Activated CD4-positive, alpha-beta memory T cell treated with anti-CD3 and anti-CD28 coated beads, Interleukin-2, amount 10 ng/mL, durations not matched to agents 7 days and 5 days (primary cell): ENCODE measurements at regions not wholly inside any gene's neighbourhood (a gene's known extent, or its start where the extent isn't known, plus 50 kb on each side); places are given as distances from the start of the nearest gene placed in this dataset.

Experiments
- CTCF ChIA-PET: fragments of 350-600 bp; sonication (Branson Sonifier 250); formaldehyde crosslinking; loops from one replicate; lab custom pipeline; 2021; ENCODE audit warnings: antibody characterized with exemption, inconsistent platforms; lab: Charles Lee
- POLR2A ChIA-PET: fragments of 350-600 bp; sonication (Branson Sonifier 250); formaldehyde crosslinking; loops from one replicate; lab custom pipeline; 2021; ENCODE audit warnings: antibody characterized with exemption; lab: Charles Lee
- DNase-seq: peaks from one replicate; pipeline ENCODE4 v3.0.0-alpha.2; 2020
- H3K27ac Mint-ChIP-seq: one replicate; pipeline ENCODE4 v1.8.0; 2021; ENCODE audit warnings: mild to moderate bottlenecking, mixed read lengths
- H3K27me3 Mint-ChIP-seq: one replicate; pipeline ENCODE4 v1.8.0; 2021; ENCODE audit warnings: mixed read lengths
- H3K36me3 Mint-ChIP-seq: one replicate; pipeline ENCODE4 v1.8.0; 2021; ENCODE audit warnings: low read depth, mixed read lengths
- H3K4me1 Mint-ChIP-seq: one replicate; pipeline ENCODE4 v1.8.0; 2021; ENCODE audit warnings: mixed read lengths
- H3K4me3 Mint-ChIP-seq: one replicate; pipeline ENCODE4 v1.8.0; 2021; ENCODE audit warnings: mild to moderate bottlenecking, mixed read lengths
- H3K9me3 Mint-ChIP-seq: one replicate; pipeline ENCODE4 v1.8.0; 2021; ENCODE audit warnings: mixed read lengths

DNA sequence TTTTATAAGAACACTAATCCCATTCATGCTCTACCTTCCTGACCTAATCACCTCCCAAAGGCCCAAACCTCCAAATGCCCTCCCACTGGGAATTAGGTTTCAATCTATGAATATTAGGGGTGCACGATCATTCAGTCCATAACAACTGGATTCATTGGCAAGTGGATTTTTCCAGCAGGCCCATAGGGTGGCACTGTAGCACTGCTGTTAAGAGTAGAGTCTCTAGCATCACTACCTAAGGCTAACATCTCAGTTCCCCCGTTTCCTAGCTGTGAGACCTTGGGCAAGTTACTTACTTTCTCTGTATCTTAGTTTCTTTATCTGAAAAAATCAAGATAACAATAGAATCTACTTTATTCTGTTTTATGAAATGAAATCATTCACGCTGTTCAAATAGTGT lies 315.8 kb downstream of the STIM2 start:
- Mint-ChIP-seq H3K27me3 (peaks cover 1% of the 10 kb centered on the region), H3K4me3 (no peak overlapping the region), H3K9me3 (peaks cover 3% of the 10 kb centered on the region), H3K27ac (no peak overlapping the region), H3K36me3 (no peaks in the 10 kb centered on the region), H3K4me1 (peaks cover 1% of the 10 kb centered on the region)
- ChIA-PET POLR2A (no interaction called here), CTCF (no interaction called here)
- no peak for DNase-seq

DNA sequence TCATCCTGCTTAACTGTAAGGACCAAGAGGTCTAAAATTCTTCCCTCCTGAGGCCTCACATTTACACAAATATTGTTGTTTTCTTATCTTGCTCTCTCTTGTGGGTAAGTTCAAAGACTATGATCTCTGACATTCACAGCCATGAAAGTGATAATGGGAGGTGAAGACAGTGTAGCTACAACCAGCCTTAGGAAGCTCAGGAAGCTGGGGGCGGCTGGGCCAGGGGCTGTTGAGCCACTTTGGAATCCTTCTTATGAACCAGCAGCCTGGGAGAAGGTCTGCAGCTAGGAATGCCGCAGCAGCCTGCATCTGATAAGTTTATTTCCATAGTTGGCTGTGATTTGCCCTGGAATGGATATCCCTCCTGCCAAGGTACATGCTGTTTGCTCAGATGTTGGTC lies 316.2 kb downstream of the STIM2 start:
- Mint-ChIP-seq H3K36me3 (no peaks in the 10 kb centered on the region), H3K27me3 (peaks cover 1% of the 10 kb centered on the region), H3K27ac (no peak overlapping the region), H3K9me3 (peaks cover 3% of the 10 kb centered on the region), H3K4me3 (no peak overlapping the region), H3K4me1 (peaks cover 1% of the 10 kb centered on the region)
- ChIA-PET POLR2A (no interaction called here), CTCF (no interaction called here)
- DNase-seq, result no peak

DNA sequence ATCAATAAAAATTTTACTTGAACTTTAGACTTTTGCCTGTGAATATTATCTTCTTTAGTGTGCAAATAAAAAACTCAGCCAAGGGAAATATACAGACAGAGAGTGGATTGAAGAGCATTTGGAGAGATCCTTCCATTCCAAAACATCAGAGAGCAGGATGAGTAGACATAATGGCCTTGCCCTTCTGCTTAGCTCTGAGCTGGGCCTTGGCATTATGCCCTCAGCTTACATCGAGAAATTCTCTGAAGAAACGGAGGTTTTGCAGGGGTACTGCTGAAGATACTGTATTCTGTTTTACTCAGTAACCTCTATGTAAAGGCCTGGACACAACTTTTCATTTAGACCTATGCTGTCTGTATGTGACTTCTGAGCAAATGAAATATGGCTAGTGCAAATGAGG lies 317.4 kb downstream of the STIM2 start:
- POLR2A ChIA-PET, result no interaction called here
- peaks cover 1% of the 10 kb centered on the region for H3K27me3 Mint-ChIP-seq
- DNase-seq, result no peak
- no peaks in the 10 kb centered on the region for H3K36me3 Mint-ChIP-seq
- H3K4me1 Mint-ChIP-seq, result peaks cover 1% of the 10 kb centered on the region
- no peak overlapping the region for H3K4me3 Mint-ChIP-seq
- H3K9me3 Mint-ChIP-seq, result peaks cover 3% of the 10 kb centered on the region
- H3K27ac Mint-ChIP-seq, result no peak overlapping the region
- CTCF ChIA-PET, result no interaction called here

DNA sequence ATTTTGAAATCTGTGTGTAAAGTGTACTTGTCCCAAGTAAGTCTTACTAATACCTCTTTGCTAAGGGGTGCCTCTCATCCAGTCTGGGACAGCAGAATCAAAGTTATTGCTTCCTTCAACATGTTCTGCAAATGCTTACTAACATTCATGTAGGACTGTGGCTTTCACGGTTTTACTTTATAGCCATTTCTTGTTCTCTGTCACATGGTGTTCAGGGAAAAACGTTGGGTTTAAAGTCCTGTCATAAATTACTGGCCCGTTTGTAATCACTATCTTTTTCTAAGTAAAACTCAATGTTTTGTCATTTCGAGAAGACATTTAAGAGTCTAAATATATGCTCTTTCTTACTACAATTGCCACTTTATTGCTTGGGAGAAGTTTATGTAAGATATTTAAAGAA lies 321.1 kb downstream of the STIM2 start:
- Mint-ChIP-seq H3K4me3 (no peak overlapping the region), H3K4me1 (peaks cover 1% of the 10 kb centered on the region), H3K27me3 (peaks cover 1% of the 10 kb centered on the region), H3K9me3 (no peaks in the 10 kb centered on the region), H3K36me3 (no peaks in the 10 kb centered on the region), H3K27ac (no peak overlapping the region)
- DNase-seq, result no peak
- CTCF ChIA-PET, result no interaction called here
- POLR2A ChIA-PET, result no interaction called here

DNA sequence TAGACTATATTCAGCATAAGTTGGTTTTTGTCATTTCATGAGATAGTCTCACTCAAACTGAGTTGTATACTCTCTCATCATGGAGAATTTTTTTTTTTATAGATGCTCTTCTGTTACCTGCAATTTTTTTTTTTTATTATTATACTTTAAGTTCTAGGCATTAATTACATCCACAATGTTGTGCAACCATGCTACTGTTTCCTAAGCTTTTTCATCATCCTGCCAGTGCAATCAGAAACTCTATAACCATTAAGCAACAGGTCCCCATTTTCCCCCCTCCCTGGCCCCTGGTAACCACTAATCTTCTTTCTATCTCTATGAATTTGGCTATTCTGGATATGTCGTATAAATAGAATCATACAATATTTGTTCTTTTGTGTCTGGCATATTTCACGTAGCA lies 321.6 kb downstream of the STIM2 start:
- Mint-ChIP-seq H3K27ac (no peak overlapping the region), H3K36me3 (no peaks in the 10 kb centered on the region), H3K9me3 (no peaks in the 10 kb centered on the region), H3K27me3 (peaks cover 1% of the 10 kb centered on the region), H3K4me1 (peaks cover 1% of the 10 kb centered on the region), H3K4me3 (no peak overlapping the region)
- ChIA-PET POLR2A (no interaction called here), CTCF (no interaction called here)
- DNase-seq, result no peak

DNA sequence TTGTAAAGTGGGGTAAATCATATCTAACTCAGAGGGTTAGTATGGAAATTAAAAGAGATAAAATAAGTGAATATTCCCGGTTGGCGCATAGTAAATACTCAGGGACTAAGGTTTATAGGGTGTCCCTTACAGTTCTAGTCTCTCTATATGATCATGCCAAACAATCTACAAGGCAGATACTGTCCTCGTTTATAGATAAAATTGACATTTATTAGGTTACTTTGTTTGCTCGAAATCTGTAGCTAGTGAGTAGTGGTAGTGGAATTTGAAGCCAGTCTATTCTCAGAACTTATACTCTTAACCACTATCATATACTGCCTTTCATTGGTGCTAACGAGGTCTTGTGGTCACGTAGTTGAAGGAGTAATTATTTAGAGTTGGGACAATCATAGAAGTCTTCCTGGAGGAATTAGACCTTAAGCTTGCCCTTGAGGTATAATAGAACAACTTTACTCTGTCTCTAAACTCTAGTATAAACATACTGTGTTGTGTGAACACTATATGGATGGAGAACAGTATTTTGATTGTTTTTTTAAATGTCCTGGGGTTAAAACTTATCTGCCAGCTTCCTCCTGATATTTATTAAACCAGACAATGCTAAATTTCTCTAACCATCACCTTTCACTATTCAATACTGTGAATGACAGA lies 324.0 kb downstream of the STIM2 start:
- no peak for DNase-seq
- Mint-ChIP-seq H3K27ac (no peak overlapping the region), H3K36me3 (no peaks in the 10 kb centered on the region), H3K4me3 (no peak overlapping the region), H3K9me3 (no peaks in the 10 kb centered on the region), H3K4me1 (no peaks in the 10 kb centered on the region), H3K27me3 (no peaks in the 10 kb centered on the region)
- ChIA-PET POLR2A (no interaction called here), CTCF (no interaction called here)

DNA sequence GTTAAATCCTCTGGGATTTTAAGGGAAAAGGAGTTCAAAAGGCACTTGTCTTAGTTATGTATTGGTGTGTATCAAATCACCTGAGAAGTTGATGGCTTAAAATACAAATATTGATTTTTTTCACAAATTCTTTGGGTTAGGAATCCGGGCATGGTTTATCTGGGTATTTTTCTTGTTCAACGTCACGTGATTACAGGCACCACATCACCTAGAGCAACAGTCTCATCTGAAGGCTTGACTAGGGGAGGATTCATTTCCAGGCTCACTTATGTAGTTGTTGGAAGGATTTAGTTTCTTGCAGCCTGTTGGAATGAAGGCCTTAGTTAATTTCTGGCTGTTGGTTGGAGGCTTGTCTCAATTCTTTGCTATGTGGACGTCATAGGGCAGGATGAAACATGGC lies 326.1 kb downstream of the STIM2 start:
- H3K4me1 Mint-ChIP-seq, result no peaks in the 10 kb centered on the region
- CTCF ChIA-PET, result no interaction called here
- no peak overlapping the region for H3K4me3 Mint-ChIP-seq
- no peaks in the 10 kb centered on the region for H3K27me3 Mint-ChIP-seq
- POLR2A ChIA-PET, result no interaction called here
- no peaks in the 10 kb centered on the region for H3K36me3 Mint-ChIP-seq
- DNase-seq, result no peak
- no peak overlapping the region for H3K27ac Mint-ChIP-seq
- no peaks in the 10 kb centered on the region for H3K9me3 Mint-ChIP-seq

DNA sequence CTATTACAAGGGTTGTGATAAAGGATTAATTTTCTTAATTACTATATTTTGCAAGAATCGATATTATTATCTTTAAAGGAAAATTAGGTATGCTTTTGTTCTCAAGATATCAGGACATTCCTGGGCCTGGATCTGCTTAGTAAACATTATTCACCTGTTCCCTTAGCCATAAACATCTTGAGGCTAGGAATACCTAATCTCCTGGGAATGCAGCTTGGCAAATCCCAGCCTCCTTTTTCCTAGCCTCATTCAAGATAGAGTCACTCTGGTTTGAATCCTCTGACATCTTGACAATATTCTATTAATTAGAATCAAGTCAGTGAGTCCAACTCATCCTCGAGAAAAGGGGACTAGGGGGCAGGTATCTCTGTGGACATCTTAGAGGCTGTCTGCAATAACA lies 327.1 kb downstream of the STIM2 start:
- Mint-ChIP-seq H3K9me3 (no peaks in the 10 kb centered on the region), H3K27me3 (no peaks in the 10 kb centered on the region), H3K27ac (no peak overlapping the region), H3K4me1 (no peaks in the 10 kb centered on the region), H3K36me3 (no peaks in the 10 kb centered on the region), H3K4me3 (no peak overlapping the region)
- DNase-seq, result no peak
- CTCF ChIA-PET, result no interaction called here
- POLR2A ChIA-PET, result no interaction called here

DNA sequence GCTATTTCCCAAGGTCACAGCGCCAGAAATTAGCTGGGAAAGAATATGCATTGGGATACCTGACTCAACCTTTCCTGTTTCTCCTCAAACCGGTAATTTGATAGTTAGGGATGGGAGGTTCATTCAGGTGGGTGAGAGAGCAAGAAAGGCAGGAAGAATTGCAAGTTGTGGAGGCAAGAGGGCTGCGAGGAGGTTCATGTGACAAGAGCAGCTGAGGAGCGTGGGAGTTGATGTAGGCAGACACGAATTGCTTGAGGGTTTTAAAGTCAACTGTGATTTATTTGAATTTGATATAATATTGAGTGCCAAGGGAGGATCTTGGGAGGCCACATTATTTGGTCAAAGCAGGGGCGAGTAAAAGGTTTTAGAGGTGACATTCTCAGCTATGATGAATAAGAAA lies 329.0 kb downstream of the STIM2 start:
- H3K36me3 Mint-ChIP-seq, result no peaks in the 10 kb centered on the region
- H3K27ac Mint-ChIP-seq, result no peak overlapping the region
- H3K27me3 Mint-ChIP-seq, result no peaks in the 10 kb centered on the region
- ChIA-PET CTCF (no interaction called here), POLR2A (no interaction called here)
- no peaks in the 10 kb centered on the region for H3K9me3 Mint-ChIP-seq
- H3K4me3 Mint-ChIP-seq, result no peak overlapping the region
- DNase-seq, result no peak
- no peaks in the 10 kb centered on the region for H3K4me1 Mint-ChIP-seq

DNA sequence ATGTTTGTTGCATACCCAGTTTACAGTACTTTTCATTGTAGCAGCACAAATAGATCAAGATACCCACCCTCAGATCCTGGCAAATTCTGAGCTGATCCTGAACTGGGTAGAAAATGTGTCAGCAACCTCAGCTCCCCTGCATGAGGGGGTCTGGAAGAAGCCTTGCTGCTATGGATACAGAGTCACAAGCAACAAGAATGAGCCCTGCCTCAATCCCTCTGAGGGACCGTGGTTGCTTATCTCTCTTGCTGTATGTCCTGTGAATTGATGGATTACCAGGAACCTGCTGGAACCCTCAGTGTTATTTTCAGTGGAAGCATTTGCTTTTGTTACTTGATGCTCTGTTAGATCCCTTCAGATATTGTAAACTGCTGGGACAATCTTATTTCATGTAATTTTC lies 331.0 kb downstream of the STIM2 start:
- H3K9me3 Mint-ChIP-seq, result no peaks in the 10 kb centered on the region

DNA sequence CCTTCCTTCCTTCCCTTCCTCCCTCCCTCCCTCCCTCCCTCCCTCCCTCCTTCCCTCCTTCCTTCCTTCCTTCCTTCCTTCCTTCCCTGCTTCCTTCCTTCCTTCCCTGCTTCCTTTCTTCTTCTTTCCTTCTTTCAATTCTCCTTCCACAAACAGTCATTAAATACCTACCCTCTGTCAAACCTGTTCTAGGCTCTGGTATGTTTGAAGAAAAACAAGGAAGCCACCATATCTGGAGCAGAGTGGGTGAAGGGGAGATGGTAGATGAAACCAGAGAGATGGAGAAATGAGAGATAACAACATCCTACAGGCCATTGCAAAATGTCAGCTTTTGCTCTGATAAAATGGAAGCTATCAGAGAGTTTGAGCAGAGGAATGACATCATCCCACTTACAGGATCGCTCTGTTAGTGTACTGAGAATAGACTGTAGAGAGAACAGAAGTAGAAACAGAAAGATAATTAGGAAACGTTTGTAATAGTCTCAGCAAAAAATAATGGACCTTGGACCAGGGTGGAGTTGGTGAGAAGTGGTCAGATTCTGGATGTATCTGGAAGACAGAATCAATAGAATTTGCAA lies 334.0 kb downstream of the STIM2 start:
- CTCF ChIA-PET, result no interaction called here

More for the DNA sequence above, 331.0 kb downstream of the STIM2 start:
- Mint-ChIP-seq H3K27me3 (no peaks in the 10 kb centered on the region), H3K4me3 (no peak overlapping the region), H3K27ac (no peak overlapping the region), H3K4me1 (no peaks in the 10 kb centered on the region), H3K36me3 (no peaks in the 10 kb centered on the region)
- POLR2A ChIA-PET, result no interaction called here
- DNase-seq, result no peak
- CTCF ChIA-PET, result no interaction called here

DNA sequence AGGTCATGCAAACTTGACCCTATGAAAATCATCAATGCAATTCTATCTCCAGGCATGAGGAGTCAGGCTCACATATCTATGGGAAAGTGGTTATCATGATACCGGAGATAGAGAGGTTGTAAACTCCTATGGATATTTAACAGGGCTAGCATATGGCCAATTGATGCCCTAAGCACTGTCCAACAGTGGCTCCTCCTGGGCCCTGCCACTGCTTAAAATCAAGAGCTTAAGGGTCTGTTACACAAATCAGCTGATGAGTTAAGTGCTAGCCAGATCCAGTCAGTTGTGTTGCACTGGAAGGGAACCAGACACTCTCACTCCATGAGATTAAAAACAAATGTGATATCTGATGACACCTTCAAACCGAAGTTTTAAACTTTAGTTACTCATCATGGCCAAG lies 337.6 kb downstream of the STIM2 start:
- POLR2A ChIA-PET, result no interaction called here
- Mint-ChIP-seq H3K4me1 (no peaks in the 10 kb centered on the region), H3K36me3 (no peaks in the 10 kb centered on the region), H3K4me3 (no peak overlapping the region), H3K27ac (no peak overlapping the region), H3K27me3 (no peaks in the 10 kb centered on the region), H3K9me3 (no peaks in the 10 kb centered on the region)
- CTCF ChIA-PET, result no interaction called here
- DNase-seq, result no peak

More for the DNA sequence above, 334.0 kb downstream of the STIM2 start:
- POLR2A ChIA-PET, result no interaction called here
- Mint-ChIP-seq H3K9me3 (no peaks in the 10 kb centered on the region), H3K27me3 (no peaks in the 10 kb centered on the region), H3K4me3 (no peak overlapping the region), H3K4me1 (no peaks in the 10 kb centered on the region), H3K27ac (no peak overlapping the region), H3K36me3 (no peaks in the 10 kb centered on the region)
- no peak for DNase-seq

DNA sequence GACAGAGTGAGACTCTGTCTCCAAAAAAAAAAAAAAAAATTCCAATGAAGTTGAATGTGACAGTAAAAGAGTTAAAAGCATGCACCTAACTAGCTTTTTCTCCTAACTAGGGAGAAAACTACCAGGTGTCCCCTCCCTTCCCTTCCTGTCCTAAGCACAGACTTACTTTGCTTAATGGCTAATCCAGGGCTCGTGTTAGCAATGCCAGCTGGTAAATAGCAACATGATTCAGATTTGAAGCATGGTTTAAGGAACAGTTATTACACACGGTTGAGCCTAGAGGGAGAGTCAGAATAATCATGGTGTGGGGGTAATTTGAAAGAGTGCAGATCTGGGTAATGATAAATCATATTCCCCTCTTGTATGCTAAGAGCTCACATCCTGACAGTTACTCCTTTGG lies 338.3 kb downstream of the STIM2 start:
- H3K36me3 Mint-ChIP-seq, result no peaks in the 10 kb centered on the region
- no peaks in the 10 kb centered on the region for H3K27me3 Mint-ChIP-seq
- H3K27ac Mint-ChIP-seq, result no peak overlapping the region
- no peak overlapping the region for H3K4me3 Mint-ChIP-seq
- no peaks in the 10 kb centered on the region for H3K9me3 Mint-ChIP-seq
- ChIA-PET CTCF (no interaction called here), POLR2A (no interaction called here)
- H3K4me1 Mint-ChIP-seq, result no peaks in the 10 kb centered on the region
- DNase-seq, result no peak

DNA sequence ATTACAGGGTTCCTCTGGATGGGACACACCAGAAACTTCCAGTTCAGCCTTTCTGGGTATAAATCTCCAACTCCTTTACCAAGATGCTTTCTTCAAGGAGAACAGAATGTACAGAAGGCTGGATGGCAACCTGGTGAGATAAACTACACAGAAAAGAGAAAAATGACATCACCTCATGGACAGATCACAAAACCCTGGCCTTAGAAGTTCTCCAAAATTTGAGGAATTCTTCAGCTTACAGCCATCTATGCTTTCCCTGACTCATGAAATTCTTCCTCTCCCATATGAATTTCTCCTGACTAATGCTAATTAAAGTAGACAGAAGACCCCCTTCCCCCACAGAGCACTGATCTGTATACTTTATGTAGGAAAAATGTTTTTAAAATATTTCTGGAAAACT lies 345.4 kb downstream of the STIM2 start:
- Mint-ChIP-seq H3K4me1 (no peaks in the 10 kb centered on the region), H3K27ac (no peak overlapping the region), H3K4me3 (no peak overlapping the region), H3K9me3 (no peaks in the 10 kb centered on the region), H3K36me3 (no peaks in the 10 kb centered on the region), H3K27me3 (no peaks in the 10 kb centered on the region)
- POLR2A ChIA-PET, result no interaction called here
- CTCF ChIA-PET, result no interaction called here
- no peak for DNase-seq
